Nucleus accumbens (tissue), 56 donors: ENCODE measurements at regions not wholly inside any gene's neighbourhood (a gene's known extent, or its start where the extent isn't known, plus 50 kb on each side); places are given as distances from the start of the nearest gene placed in this dataset.
"Not testable (repeated sequence)": the region's sequence is repeated elsewhere in the genome, so short reads cannot be mapped to it uniquely, and the experiment has no call there.

Source experiments
- DNase-seq, 56 donors: peaks; one replicate each; lab custom pipeline; 2025; lab: John Stamatoyannopoulos, UW

DNA sequence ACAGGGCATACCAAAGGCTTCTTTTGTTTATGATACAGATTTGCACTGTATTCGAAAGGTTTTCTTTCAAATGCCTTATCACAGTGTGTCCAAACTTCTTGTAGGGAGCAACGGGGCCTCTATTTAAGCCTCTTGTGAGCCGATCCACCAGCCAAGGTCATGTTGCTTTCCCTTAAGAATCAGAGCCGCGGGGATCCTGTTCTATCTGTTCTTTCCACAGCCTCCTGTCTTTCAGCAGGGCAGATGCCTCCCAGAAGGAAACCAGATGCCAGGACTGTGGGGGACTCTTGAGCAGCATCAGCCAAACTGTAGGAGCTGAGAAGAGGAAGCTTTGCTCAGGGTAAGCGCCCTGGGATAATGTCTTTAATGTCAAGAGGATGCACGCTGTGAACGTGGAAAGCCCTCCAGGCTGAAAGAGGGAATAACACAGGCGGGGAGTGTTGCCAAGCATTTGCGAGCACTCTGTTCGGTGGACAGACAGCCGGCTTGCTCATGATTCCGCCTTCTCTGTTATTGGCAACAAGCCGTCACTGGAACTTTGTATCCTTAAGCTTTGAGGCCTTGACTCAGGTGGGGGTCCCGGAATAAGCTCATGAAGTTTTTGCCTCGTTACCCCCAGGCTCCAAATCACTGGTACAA, 279.8 kb upstream of the FRG1 start:
- no peak for DNase-seq

DNA sequence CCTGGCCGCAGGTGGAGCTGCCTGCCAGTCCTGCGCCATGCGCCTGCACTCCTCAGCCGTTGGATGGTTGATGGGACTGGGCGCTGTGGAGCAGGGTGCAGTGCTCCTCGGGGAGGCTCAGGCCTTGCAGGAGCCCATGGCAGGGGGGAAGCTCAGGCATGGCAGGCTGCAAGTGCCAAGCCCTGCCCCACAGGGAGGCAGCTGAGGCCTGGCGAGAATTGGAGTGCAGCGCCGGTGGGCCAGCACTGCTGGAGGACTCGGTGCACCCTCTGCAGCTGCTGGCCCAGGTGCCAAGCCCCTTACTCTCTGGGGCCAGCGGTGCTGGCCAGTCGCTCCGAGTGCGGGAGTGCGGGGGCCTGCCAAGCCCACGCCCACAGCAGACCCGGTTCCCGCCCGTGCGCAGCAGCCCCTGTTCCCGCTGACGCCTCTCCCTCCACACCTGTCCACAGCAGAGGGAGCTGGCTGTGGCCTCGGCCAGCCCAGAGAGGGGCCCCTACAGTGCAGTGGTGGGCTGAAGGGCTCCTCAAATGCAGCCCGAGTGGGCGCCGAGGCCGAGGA, 275.9 kb upstream of the FRG1 start:
- no peak for DNase-seq

DNA sequence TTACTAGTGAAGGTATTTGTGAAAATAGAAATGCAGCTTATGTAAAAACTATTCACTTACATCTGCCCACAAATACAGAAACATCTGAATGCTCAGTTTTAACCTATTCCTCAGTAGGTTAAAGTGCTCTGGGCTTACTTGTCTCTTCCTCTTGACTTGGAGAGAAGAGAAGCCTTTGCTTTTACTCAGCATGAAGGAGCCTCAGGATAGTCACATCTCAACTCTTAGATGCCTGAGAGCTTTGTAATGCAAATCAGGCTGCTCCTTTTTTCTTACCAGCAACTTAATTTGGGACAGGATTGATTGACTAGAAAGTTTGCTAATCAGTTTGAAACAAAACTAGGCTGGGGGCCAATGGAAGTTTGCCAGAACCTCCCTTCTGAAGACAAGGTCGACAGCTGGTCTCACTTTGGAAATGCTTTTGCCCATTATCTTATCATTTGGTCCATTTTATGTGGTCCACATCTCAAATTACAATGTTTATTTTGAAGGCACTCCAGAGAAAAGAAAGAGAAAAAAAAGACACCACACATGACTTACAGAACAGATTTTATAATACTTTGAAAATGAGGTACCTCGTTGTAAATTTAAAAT, 274.9 kb upstream of the FRG1 start:
- DNase-seq: not testable (repeated sequence)

DNA sequence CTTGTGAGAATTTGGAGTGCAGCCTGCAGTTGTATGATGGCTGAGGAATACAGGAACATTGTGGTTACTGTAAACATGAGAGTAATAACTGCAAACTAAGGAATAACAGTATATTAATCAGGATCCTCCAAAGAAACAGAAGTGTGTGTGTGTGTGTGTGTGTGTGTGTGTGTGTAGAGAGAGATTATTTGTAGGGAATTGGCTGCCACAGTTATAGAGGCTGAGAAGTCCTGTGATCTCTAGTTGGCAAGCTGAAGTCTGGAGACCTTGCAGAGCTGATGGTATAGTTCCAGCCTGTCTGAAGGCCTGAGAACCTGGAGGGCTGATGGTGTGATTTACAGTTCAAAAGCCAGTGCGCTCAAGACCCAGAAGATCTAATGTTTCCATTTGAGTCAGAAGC, 273.3 kb upstream of the FRG1 start:
- not testable (repeated sequence) for DNase-seq

DNA sequence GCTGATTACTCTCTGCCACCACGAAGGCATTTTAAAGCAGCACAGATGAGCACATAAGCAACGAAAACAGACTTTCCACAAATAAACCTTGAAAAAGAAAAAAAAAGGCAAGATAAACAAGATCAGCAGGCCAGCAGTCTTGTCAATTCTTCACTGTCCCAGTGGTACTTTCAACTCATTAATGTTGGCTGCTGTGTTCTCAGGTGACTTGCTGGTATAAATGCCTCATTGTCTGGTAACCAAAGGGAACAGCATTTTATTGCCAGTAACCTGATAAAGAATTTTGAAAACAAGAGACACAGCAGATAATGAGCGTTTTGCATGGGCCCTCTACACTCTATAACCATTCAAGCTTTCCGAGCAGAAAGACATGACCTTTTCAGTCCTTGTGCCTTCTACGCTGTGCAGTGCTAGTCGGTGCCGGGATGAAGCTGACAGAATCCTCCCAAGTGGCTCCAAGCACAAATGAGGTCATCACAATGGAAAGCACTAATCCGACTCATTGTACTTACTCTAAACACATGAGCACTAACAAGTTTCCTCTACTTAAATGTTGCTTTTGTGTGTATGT, 242.9 kb upstream of the FRG1 start:
- DNase-seq: not testable (repeated sequence)

DNA sequence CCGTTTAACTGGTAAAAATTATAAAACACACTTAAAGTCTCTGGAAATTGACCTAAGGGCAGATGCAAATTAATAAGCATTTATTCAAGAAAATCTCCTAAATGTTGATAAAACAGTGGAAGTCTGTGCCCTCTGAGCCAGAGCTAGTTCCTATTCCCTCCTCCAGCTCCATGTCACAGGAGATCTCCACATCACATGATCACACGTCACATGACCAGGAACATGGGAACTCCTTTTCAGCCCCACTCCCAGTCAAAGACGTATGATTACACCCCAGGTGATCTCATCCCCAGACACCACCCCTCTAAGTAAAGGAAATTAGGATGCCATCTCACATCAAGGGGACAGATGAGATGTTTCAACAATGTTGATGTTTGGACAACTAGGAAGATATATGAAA, 237.7 kb upstream of the FRG1 start:
- DNase-seq: not testable (repeated sequence)

DNA sequence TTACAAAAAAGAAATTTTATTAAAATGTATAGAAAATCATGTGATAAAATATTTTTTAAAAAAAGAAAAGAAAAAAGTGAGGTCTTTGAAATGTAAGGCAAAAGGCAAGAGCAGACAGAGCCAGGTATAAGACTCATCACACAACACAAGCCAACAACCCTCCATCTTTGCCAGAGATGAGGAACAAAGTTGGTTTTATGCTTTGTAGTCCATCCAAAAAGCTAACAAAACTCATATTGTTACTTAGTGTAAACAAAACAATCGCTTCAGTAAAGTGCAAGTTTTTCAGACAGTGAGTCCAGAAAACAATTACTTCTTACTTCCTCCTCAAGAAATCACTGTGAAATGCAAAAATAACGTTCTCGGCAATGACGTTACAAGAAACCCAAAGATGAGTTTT, 233.9 kb upstream of the FRG1 start:
- not testable (repeated sequence) for DNase-seq

DNA sequence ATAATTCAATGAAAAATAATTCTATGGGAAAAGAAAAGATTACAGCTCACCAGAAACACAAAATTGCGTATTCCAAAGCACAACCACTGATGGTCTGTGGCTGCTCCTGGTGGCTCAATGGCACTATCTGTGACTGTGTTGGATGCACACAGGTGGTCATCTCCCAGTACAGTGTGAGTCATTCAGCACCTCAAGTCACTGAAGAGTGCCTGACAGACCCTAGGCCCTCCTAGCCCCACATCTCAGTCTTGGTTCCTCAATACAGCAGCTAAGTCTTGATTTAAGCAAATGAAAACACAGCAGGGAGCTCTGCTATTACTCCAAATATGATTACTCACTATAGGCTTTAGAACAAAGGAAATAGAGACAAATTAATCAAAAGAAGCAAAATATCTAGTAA, 233.4 kb upstream of the FRG1 start:
- not testable (repeated sequence) for DNase-seq

DNA sequence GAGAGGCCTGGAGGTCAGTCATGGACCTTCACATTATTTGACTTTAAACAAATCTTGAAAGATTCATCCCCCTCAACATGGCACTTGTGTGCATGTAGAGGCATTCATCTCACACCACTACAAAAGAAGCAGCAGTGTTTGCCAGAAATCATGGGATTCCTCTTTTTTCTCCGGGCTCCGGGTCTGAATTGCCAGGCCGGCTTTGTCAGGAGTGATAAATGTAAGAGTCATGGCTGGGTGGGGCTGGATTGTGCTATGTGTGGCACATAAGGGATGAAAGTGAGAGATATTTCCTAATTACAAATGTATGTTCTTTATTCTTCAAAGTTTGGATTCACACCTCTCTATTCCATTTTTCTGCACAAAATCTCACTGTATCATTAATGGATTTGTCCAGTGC, 228.7 kb upstream of the FRG1 start:
- DNase-seq: not testable (repeated sequence)

DNA sequence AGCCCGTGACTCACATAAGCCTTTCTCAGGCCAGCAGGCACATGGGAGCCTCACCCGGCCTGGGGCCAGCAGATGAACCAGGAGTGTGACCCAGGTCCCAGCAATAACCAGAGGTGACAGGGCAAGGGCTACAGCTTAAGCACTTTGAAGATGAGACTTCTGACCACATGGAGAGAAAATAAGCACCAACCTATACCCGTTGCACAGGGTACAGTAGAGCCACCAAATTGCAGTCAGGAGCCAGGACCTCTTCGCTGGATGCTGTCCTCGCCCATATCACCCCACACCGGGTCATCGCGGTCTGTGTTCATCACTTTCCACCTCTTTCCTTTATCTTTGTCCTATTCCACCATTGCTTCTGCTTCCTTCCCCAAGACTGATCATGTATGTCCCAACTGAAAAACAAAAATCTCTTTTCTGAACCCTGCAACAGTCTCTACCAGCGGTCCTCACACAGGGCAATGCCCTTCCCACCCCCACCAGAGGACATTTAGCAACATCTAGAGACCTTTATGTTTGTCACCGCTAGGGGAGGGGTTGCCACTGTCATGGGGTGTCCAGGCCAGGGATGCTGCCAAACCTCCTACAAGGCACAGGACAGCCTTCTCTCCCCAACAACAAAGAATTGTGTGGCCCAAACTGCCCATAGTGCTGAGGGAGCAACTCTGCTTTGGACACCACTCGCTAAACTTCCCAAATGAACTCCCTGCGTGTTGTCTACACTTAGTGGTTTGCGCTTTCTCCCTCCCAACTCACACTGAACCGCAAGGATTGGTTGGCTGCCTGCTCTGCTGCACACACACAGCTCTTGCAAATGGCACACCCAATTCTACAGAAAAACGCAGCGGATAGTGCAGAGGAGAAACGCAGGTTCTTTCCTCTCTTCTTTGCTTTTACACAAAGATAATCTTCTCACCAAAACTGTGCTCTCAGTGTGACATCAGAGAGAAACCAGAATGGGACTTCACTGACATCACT, 219.4 kb upstream of the FRG1 start:
- not testable (repeated sequence) for DNase-seq

DNA sequence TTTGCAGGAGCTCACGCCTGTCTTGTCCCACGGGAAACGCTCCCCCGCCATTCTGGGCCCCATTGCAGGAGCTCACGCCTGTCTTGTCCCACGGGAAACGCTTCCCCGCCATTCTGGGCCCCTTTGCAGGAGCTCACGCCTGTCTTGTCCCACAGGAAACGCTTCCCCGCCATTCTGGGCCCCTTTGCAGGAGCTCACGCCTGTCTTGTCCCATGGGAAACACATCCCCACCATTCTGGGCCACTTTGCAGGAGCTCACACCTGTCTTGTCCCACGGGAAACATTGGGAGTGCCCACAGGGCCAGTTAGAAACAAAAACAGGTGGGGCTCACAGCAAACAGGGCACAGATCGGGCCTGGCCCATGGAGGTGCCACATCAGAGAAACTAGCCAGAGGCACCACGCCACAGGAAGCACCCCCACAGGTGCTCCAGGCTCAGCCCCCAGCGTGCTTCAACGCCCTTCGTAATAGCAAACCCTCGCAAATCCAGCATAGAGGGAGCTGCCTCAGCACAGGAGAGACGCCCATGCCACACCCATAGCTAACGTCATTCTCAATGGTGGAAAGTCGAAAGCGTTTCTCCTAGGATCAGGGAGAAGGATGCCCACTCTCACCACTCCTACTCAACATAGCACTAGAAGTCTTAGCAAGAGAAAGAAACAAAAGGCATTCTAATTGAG, 218.2 kb upstream of the FRG1 start:
- DNase-seq: peak in 23 of 56 donors; percentile 3 to 61 (median 15)

DNA sequence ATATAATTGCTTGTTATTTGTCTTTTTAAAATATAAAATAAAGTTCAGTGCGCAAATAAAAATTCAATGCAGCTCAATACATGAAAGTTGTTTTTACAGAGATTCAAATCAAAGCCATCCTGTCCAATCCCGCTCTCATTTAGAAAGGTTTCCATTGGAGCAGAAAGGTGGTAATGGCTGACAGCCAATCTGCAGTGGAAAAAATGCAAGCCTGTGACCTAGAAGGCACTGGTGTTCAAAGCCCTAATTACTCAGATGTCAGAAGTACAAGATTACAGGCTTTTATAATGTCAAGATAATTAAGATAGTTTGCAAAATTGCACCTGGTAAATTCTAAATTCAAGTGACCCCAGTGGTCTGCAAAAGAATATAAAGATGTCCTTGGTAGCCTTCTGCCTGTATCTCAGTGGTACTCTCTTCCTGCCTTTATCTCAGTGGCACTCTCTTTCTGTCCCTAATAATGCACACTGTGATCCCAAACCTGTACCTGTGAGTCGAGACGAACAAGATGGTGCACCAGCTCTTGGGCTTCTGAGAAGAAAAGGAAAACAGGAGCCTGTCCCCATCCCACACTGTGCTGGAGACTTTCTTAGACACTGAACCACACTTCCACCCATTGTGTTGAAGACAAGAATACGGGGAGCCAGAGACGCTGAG, 212.6 kb upstream of the FRG1 start:
- not testable (repeated sequence) for DNase-seq

DNA sequence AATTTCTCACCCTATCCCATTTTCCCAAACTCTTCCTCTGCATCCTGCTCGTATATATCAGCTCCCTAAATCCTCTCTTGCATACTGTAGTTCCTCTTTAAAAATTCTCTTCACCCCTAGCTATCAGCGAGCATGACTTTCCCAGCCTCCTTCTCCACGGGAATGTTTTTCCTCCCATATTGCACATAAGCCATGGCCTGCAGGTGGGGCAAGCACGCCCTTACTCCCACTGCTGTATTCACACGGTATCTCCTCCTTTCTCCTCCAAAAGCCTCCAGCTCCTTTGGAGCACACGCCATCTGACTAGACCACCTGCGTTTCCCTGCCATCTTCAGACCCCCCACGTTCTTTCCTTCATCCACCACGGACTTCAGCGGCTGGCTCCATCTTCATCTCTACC, 208.7 kb upstream of the FRG1 start:
- DNase-seq: not testable (repeated sequence)

DNA sequence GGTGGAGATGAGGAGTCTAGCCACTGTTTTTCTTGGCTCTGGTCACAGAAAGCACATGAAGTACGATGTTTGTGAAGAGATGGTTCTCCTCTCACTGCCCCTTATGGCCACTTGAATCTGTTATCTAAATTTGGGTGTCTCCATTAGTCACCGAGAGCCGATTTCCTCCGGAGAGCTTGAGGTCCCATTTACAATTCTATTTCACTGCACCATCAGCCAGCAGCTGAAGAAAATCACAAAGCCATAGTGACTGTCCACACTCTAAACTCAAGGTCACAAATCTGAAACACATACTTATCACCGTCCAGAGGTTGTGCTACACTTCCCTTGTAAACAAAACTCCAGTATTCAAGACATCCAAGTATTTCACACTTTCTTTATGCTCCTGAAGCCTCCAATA, 207.2 kb upstream of the FRG1 start:
- DNase-seq: not testable (repeated sequence)

DNA sequence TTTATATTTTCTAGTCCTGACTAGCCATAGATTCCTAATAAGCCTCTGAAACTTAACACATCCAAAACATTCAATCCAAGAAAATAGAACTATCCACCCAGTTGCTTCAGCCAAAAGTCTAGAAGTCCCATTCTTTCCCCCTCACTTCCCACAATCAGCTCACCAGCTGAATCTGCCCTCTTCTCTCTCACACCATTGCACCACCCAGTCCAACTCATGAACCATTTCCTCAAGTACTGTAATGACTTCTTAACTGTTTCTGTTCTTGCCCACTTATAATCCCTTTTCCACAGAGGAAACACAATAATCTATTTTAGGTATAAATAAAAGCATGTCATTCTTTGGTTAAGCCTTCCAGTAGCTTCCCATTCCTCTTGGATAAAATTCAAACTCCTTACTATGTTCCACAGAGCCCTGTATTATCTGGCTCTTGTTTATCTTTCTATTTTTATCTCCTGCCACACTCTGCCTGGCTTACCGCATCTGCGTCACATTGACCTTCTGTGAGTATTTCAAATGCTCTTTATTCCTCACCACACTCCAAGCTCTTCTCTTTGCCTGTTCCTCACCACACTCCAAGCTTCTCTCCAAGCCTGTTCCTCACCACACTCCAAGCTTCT, 205.9 kb upstream of the FRG1 start:
- not testable (repeated sequence) for DNase-seq

DNA sequence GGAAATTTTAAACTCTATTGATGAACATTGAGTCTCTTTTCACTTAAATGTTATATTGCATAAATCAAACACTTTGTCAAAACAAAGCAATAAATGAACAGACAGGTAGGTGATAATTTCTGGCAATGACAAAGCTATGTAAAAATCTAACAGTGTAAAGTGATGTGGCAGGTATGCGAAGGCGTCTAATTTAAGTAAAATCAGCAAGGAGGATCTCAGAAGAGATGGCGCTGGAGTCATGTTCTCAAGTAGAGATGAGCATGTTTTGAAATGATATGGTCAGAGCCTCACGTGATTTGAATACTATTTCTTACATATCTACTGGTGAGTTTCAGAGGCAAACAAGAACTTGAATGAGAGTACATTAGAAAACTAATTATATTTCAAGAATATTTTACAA, 204.0 kb upstream of the FRG1 start:
- not testable (repeated sequence) for DNase-seq

DNA sequence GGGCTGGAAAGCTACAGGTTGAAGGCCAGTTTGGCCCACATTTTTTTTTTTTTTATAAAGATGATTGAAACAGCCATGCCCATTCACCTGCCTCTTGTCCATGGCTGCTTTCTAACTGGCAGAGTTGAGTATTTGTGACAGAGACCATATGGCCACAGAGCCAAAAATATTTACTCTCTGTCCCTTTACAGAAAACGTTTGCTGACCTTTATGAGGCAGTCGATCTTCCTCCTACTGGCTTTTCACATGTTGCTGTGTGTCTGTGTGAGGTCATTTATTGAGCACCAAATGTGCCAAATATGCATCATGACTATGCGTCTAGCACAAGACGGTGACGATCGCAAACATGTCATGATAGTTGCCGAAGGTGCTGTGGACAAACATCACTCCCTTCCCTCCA, 200.6 kb upstream of the FRG1 start:
- DNase-seq: not testable (repeated sequence)

DNA sequence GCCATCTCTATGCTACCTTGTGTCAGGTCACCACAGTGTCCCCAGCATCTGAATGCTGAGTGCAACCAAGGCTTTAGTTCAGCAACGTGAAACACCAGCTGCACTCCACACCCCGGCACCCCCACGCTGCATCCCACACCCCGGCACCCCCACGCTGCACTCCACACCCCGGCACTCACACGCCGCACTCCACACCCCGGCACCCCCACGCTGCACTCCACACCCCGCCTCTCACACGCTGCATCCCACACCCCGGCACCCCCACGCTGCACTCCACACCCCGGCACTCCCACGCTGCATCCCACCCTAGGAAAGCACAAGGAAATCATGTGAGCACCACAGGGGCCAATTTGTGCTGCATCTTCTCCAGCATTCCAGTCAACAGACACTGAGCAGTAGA, 199.8 kb upstream of the FRG1 start:
- DNase-seq: no peak

DNA sequence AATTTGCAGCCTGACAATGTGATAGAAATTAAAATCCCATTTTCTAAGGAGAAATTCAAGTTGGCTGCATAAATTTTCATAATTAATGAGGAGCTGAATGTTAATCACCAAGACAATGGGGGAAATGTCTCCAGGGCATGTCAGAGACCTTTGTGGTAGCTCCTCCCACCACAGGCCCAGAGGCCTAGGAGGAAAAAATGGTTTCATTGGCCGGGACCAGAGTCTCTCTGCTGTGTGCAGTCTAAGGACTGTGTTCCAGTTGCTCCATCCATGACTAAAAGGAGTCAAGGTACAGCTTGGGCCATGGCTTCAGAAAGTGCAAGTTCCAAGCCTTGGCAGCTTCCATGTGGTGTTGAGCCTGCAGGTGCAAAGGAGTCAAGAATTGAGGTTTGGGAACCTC, 187.6 kb upstream of the FRG1 start:
- not testable (repeated sequence) for DNase-seq
